Spleen (tissue), 7 donors: ENCODE measurements at regions not wholly inside any gene's neighbourhood (a gene's known extent, or its start where the extent isn't known, plus 50 kb on each side); places are given as distances from the start of the nearest gene placed in this dataset.

Source experiments
- POLR2A ChIP-seq, 3 donors: fragments of 450-650 bp; IDR thresholded peaks; one replicate each; pipeline ENCODE4 v1.5.1; 2017; ENCODE audit warnings: antibody characterized with exemption in 3 of 3, mild to moderate bottlenecking in 1 of 3
- POLR2AphosphoS5 ChIP-seq, 3 donors: sonication (generic); formaldehyde crosslinking; IDR thresholded peaks; one replicate each; pipeline ENCODE4 v1.5.1; 2017; ENCODE audit warnings: antibody characterized with exemption in 3 of 3
- TF ChIP-seq, protein P1 (sequence below), 11 experiments: fragments of 200-600 bp in 7 of 11; fragments of 450-650 bp in 4 of 11; sonication (generic) in 4 of 11; IDR thresholded peaks in 8 of 11; conservative IDR thresholded peaks in 3 of 11; 1 replicate in 7 of 11; 2 replicates in 4 of 11; pipeline versions ENCODE4 v1.4.0 to v1.8.0; 2016 to 2021; ENCODE audit warnings: antibody characterized with exemption in 11 of 11, inconsistent platforms in 4 of 11, mild to moderate bottlenecking in 1 of 11
- donor health status: DM: no; HTN: no; CAD: no; lungs with moderate emphysema.
- donor health status: DM: no; HTN: no; CAD: no.
- donor health status: DM: no; HTN: no; CAD: no.

DNA sequence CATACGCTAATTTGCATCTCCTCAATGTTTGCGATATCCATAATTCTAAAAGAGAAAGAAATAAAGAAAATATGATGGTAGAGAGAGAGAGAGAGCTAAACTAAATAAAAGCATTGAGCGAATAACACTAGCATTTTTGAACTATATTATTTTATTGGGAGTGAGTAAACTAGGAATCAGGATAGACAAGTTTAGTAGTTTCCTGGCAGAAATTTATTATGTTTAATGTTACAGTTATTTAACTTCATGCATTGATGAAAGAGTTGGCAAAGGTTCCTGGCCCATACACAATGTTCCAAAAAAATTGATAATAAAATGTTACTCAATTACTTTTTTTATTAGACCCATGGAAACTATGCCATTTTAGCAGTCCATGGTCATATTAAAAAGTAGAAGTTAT is 1708.2 kb upstream of the CDH6 start:
- TF ChIP-seq POLR2AphosphoS5 (IDR thresholded peaks at IDR 0.05) (no peak), POLR2A (IDR thresholded peaks at IDR 0.05) (no peak)
- TF ChIP-seq, protein P1, sequence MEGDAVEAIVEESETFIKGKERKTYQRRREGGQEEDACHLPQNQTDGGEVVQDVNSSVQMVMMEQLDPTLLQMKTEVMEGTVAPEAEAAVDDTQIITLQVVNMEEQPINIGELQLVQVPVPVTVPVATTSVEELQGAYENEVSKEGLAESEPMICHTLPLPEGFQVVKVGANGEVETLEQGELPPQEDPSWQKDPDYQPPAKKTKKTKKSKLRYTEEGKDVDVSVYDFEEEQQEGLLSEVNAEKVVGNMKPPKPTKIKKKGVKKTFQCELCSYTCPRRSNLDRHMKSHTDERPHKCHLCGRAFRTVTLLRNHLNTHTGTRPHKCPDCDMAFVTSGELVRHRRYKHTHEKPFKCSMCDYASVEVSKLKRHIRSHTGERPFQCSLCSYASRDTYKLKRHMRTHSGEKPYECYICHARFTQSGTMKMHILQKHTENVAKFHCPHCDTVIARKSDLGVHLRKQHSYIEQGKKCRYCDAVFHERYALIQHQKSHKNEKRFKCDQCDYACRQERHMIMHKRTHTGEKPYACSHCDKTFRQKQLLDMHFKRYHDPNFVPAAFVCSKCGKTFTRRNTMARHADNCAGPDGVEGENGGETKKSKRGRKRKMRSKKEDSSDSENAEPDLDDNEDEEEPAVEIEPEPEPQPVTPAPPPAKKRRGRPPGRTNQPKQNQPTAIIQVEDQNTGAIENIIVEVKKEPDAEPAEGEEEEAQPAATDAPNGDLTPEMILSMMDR (IDR thresholded peaks at IDR 0.05 in 8 of 11, conservative IDR thresholded peaks at IDR 0.05 in 3 of 11), result no peak
